Glutamatergic neuron (in vitro differentiated cells): ENCODE measurements at regions not wholly inside any gene's neighbourhood (a gene's known extent, or its start where the extent isn't known, plus 50 kb on each side); places are given as distances from the start of the nearest gene placed in this dataset.
A peak's percentile ranks its signal among the peaks of the same experiment; 100 is the strongest.

ENCODE experiments used
- DNase-seq: peaks from one replicate; pipeline ENCODE4 v3.0.0; 2022
- H3K27ac Mint-ChIP-seq: one replicate; pipeline ENCODE4 v1.8.0; 2020; ENCODE audit warnings: mild to moderate bottlenecking, mixed read lengths, inconsistent platforms; ENCODE audit not compliant: unreplicated experiment
- H3K27me3 Mint-ChIP-seq: one replicate; pipeline ENCODE4 v1.8.0; 2020; ENCODE audit warnings: mild to moderate bottlenecking, moderate library complexity, mixed read lengths, inconsistent platforms; ENCODE audit not compliant: unreplicated experiment
- H3K36me3 Mint-ChIP-seq: one replicate; pipeline ENCODE4 v1.8.0; 2020; ENCODE audit warnings: mild to moderate bottlenecking, mixed read lengths, inconsistent platforms; ENCODE audit not compliant: unreplicated experiment
- H3K4me1 Mint-ChIP-seq: one replicate; pipeline ENCODE4 v1.8.0; 2020; ENCODE audit warnings: mild to moderate bottlenecking, low read depth, mixed read lengths, inconsistent platforms; ENCODE audit not compliant: unreplicated experiment
- H3K4me3 Mint-ChIP-seq: one replicate; pipeline ENCODE4 v1.8.0; 2020; ENCODE audit warnings: mild to moderate bottlenecking, mixed read lengths, inconsistent platforms; ENCODE audit not compliant: unreplicated experiment
- H3K9me3 Mint-ChIP-seq: one replicate; pipeline ENCODE4 v1.8.0; 2020; ENCODE audit warnings: mild to moderate bottlenecking, moderate library complexity, mixed read lengths, inconsistent platforms; ENCODE audit not compliant: unreplicated experiment
- CTCF ChIP-seq: fragments of 200-600 bp; sonication (generic); IDR thresholded peaks from one replicate; pipeline ENCODE4 v1.5.0; 2021; ENCODE audit not compliant: partially characterized antibody, unreplicated experiment

- Mint-ChIP-seq H3K27me3 (no peaks in the 10 kb centered on the region), H3K27ac (no peak overlapping the region)
Observed at GRCh38 chr10:108413954-108414353, 1249.4 kb upstream of the SORCS1 start.

GRCh38 chr10:108412323-108412722 is 1247.8 kb upstream of the SORCS1 start:
- H3K4me3 Mint-ChIP-seq, result no peak overlapping the region
- peaks cover 1% of the 10 kb centered on the region for H3K9me3 Mint-ChIP-seq
- TF ChIP-seq CTCF, result no peak
- H3K4me1 Mint-ChIP-seq, result no peaks in the 10 kb centered on the region
- H3K27me3 Mint-ChIP-seq, result no peaks in the 10 kb centered on the region
- no peaks in the 10 kb centered on the region for H3K36me3 Mint-ChIP-seq
- DNase-seq, result no peak
- no peak overlapping the region for H3K27ac Mint-ChIP-seq

More at GRCh38 chr10:108413954-108414353, 1249.4 kb upstream of the SORCS1 start:
- no peak for TF ChIP-seq CTCF
- H3K4me3 Mint-ChIP-seq, result no peak overlapping the region
- DNase-seq, result no peak
- no peaks in the 10 kb centered on the region for H3K4me1 Mint-ChIP-seq
- no peaks in the 10 kb centered on the region for H3K36me3 Mint-ChIP-seq
- H3K9me3 Mint-ChIP-seq, result peaks cover under 1% of the 10 kb centered on the region

- DNase-seq, result no peak
- Mint-ChIP-seq H3K27me3 (no peaks in the 10 kb centered on the region), H3K4me3 (no peak overlapping the region), H3K27ac (peak overlapping the region; percentile 3), H3K4me1 (no peaks in the 10 kb centered on the region), H3K36me3 (no peaks in the 10 kb centered on the region), H3K9me3 (peaks cover 1% of the 10 kb centered on the region)
- TF ChIP-seq CTCF, result no peak
Observed at GRCh38 chr10:108411894-108412293, 1247.4 kb upstream of the SORCS1 start.

- no peaks in the 10 kb centered on the region for H3K27me3 Mint-ChIP-seq
Observed at GRCh38 chr10:108411206-108411605, 1246.7 kb upstream of the SORCS1 start.

GRCh38 chr10:108410236-108410635 is 1245.7 kb upstream of the SORCS1 start:
- H3K27ac Mint-ChIP-seq, result no peak overlapping the region
- H3K36me3 Mint-ChIP-seq, result no peaks in the 10 kb centered on the region
- no peak for TF ChIP-seq CTCF
- no peaks in the 10 kb centered on the region for H3K27me3 Mint-ChIP-seq
- H3K9me3 Mint-ChIP-seq, result peaks cover 1% of the 10 kb centered on the region
- H3K4me1 Mint-ChIP-seq, result no peaks in the 10 kb centered on the region
- DNase-seq, result no peak
- no peak overlapping the region for H3K4me3 Mint-ChIP-seq

More at GRCh38 chr10:108411206-108411605, 1246.7 kb upstream of the SORCS1 start:
- no peak overlapping the region for H3K4me3 Mint-ChIP-seq
- H3K4me1 Mint-ChIP-seq, result no peaks in the 10 kb centered on the region
- H3K36me3 Mint-ChIP-seq, result no peaks in the 10 kb centered on the region
- H3K27ac Mint-ChIP-seq, result no peak overlapping the region
- DNase-seq, result no peak
- peaks cover 1% of the 10 kb centered on the region for H3K9me3 Mint-ChIP-seq
- no peak for TF ChIP-seq CTCF
